Calu3 (cell line): ENCODE measurements at regions not wholly inside any gene's neighbourhood (a gene's known extent, or its start where the extent isn't known, plus 50 kb on each side); places are given as distances from the start of the nearest gene placed in this dataset.

Experiments
- BruUV-seq: library from RNA; stranded (reverse); fragments of 400-500 nt; replicated peaks from 2 replicates; lab custom pipeline; 2021; lab: Mats Ljungman, UMichigan
- CTCF ChIA-PET: fragments of 300-600 bp; sonication (Branson Sonifier 250); formaldehyde crosslinking; loops from one replicate; lab custom pipeline; 2022; ENCODE audit warnings: antibody characterized with exemption; lab: Charles Lee
- DNase-seq: peaks from one replicate; pipeline ENCODE4 v3.0.0; 2022
- H3K27ac Mint-ChIP-seq: one replicate; pipeline ENCODE4 v1.8.0; 2022; ENCODE audit warnings: mixed read lengths; ENCODE audit not compliant: unreplicated experiment
- H3K27me3 Mint-ChIP-seq: one replicate; pipeline ENCODE4 v1.8.0; 2022; ENCODE audit warnings: mixed read lengths; ENCODE audit not compliant: unreplicated experiment
- H3K36me3 Mint-ChIP-seq: one replicate; pipeline ENCODE4 v1.8.0; 2022; ENCODE audit warnings: mild to moderate bottlenecking, moderate library complexity, mixed read lengths; ENCODE audit not compliant: insufficient read depth, unreplicated experiment
- H3K4me1 Mint-ChIP-seq: one replicate; pipeline ENCODE4 v1.8.0; 2022; ENCODE audit warnings: mild to moderate bottlenecking, low read depth, mixed read lengths; ENCODE audit not compliant: unreplicated experiment
- H3K4me3 Mint-ChIP-seq: one replicate; pipeline ENCODE4 v1.8.0; 2022; ENCODE audit warnings: mild to moderate bottlenecking, low read depth, moderate library complexity, mixed read lengths; ENCODE audit not compliant: unreplicated experiment
- H3K9me3 Mint-ChIP-seq: one replicate; pipeline ENCODE4 v1.8.0; 2022; ENCODE audit warnings: low read depth, mixed read lengths; ENCODE audit not compliant: unreplicated experiment
- CTCF ChIP-seq: fragments of 200-600 bp; IDR thresholded peaks from one replicate; pipeline ENCODE4 v1.8.0; 2022; ENCODE audit warnings: antibody characterized with exemption; ENCODE audit not compliant: unreplicated experiment
- intact Hi-C: fragments of 100-400 bp; cut with micrococcal nuclease; formaldehyde crosslinking; loops from one replicate; pipeline ENCODE4 v1.10.0; 2022; ENCODE audit not compliant: unreplicated experiment

GRCh38 chr11:116136987-116137674, 632.9 kb upstream of the CADM1 start:
- no peak for TF ChIP-seq CTCF
- H3K36me3 Mint-ChIP-seq = no peaks in the 10 kb centered on the region
- H3K27me3 Mint-ChIP-seq = peaks cover 24% of the 10 kb centered on the region
- H3K27ac Mint-ChIP-seq = no peak overlapping the region
- CTCF ChIA-PET = no interaction called here
- DNase-seq = no peak
- intact Hi-C loops = no loop called here
- no peak overlapping the region for H3K4me3 Mint-ChIP-seq
- no peaks in the 10 kb centered on the region for H3K4me1 Mint-ChIP-seq
- no peaks in the 10 kb centered on the region for H3K9me3 Mint-ChIP-seq
- no TSS peak for BruUV-seq

GRCh38 chr11:116135891-116136290, 631.7 kb upstream of the CADM1 start:
- Mint-ChIP-seq H3K4me3 (no peak overlapping the region), H3K27ac (no peak overlapping the region), H3K9me3 (no peaks in the 10 kb centered on the region), H3K4me1 (no peaks in the 10 kb centered on the region), H3K36me3 (no peaks in the 10 kb centered on the region), H3K27me3 (peaks cover 25% of the 10 kb centered on the region)
- DNase-seq = no peak
- CTCF ChIA-PET = no interaction called here
- intact Hi-C loops = no loop called here
- TF ChIP-seq CTCF = no peak
- no TSS peak for BruUV-seq

- Mint-ChIP-seq H3K36me3 (no peaks in the 10 kb centered on the region), H3K9me3 (no peaks in the 10 kb centered on the region), H3K27me3 (peaks cover 25% of the 10 kb centered on the region), H3K27ac (no peak overlapping the region), H3K4me3 (no peak overlapping the region), H3K4me1 (no peaks in the 10 kb centered on the region)
- TF ChIP-seq CTCF = no peak
- no peak for DNase-seq
- BruUV-seq = no TSS peak
- intact Hi-C loops = no loop called here
- CTCF ChIA-PET = no interaction called here
Measured at GRCh38 chr11:116134450-116134849, 630.2 kb upstream of the CADM1 start.

- H3K4me3 Mint-ChIP-seq = no peak overlapping the region
- no peak overlapping the region for H3K27ac Mint-ChIP-seq
- BruUV-seq = no TSS peak
- intact Hi-C loops = no loop called here
- DNase-seq = no peak
- CTCF ChIA-PET = no interaction called here
- TF ChIP-seq CTCF = no peak
- H3K9me3 Mint-ChIP-seq = peaks cover 2% of the 10 kb centered on the region
- peaks cover 27% of the 10 kb centered on the region for H3K27me3 Mint-ChIP-seq
- H3K36me3 Mint-ChIP-seq = no peaks in the 10 kb centered on the region
- no peaks in the 10 kb centered on the region for H3K4me1 Mint-ChIP-seq
Measured at GRCh38 chr11:116132273-116132978, 628.2 kb upstream of the CADM1 start.
